EL (cell line): ENCODE measurements at regions not wholly inside any gene's neighbourhood (a gene's known extent, or its start where the extent isn't known, plus 50 kb on each side); places are given as distances from the start of the nearest gene placed in this dataset.
A peak's percentile ranks its signal among the peaks of the same experiment; 100 is the strongest.
"Not testable (repeated sequence)": the region's sequence is repeated elsewhere in the genome, so short reads cannot be mapped to it uniquely, and the experiment has no call there.

ENCODE experiments used
- DNase-seq: peaks from one replicate; pipeline ENCODE4 v3.0.0-alpha.2; 2016

DNA sequence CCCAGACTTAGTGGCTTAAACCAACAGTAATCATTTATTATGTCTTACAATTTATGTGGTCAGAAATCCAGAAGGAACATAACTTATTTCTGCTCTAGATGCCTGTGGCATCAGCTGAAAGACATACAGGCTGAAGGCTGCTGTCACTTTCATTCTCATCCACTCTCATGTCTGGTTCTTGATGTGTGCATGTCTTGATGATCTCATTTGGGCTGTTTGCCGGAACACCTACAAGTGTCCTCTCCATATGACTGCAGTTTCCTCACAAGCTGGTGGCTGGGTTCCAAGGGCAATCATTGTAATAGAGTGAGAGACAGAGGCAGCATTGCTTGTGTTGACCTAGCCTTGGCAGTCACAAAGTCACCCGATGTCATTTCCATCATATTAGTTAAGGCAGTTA, 1375.9 kb upstream of the RAG2 start:
- DNase-seq = no peak

DNA sequence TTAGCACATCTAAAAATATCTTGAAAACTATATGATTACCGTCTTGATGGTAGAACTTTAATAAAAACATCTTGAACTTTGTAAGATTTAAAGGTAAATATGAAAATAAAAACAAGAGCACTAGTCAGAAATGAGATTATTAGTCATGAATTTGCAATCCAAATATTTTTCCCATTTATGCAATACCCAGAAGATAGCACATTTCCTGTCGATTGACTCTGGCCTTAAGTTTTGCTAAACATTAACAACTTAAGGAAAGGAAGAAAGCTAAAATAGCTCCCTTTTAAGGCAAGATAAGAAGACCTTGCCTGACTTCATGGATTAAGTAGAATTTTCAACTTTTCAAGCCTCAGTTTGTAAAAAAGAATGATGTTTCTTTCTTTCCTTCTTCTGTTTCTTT, 1374.7 kb upstream of the RAG2 start:
- DNase-seq = peak; percentile 43

DNA sequence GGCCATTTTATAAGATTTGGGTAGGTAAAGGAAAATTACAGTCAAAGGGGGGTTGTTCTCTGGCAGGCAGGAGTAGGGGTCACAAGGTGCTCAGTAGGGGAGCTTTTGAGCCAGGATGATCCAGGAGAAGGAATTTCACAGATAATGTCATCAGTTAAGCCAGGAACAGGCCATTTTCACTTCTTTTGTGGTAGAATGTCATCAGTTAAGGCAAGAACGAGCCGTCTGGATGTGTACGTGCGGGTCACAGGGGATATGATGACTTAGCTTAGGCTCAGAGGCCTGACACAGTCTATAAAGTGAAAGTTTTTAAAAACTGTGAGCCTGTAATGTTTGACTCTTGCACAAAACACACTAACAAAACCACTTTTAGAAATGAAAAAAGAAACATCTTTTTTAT, 1371.3 kb upstream of the RAG2 start:
- not testable (repeated sequence) for DNase-seq

DNA sequence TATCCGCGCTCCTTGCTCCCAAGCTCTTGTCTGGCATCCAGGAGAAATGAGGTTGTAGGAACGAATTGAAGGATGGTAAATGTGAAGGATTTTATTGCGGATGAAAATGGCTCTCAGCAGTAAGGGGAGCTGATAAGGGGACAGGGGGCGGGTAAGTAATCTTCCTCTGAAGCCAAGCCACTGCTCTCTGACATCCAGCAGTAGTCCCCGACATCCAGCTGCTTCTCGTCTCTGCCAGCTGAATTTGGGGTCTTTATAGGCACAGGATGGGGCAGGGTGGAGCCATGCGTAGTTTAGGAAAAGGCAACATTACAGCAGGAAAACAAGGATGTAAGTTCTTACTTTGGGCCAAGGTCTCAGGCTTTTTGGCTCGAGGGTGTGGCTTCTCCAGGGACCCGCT, 1370.1 kb upstream of the RAG2 start:
- DNase-seq = no peak

DNA sequence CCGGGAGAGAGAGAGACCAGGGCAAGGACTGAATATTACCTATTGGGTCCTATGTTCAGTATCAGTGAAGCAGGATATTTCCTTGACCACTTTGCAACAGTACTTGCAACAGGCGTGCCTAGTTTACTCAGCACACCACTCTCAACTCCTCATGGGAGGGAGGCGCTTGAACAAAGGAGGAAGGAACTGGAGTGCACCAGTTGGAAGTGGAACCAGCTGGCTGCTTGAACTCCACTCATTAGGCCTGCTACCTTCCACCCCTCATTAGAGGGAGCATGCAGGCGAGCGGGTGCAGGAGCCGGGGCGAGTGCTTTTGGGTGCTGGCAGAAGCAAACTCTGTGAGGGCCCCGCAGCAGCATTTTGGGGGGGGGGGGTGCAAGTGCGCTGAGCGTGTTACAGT, 1369.6 kb upstream of the RAG2 start:
- no peak for DNase-seq

DNA sequence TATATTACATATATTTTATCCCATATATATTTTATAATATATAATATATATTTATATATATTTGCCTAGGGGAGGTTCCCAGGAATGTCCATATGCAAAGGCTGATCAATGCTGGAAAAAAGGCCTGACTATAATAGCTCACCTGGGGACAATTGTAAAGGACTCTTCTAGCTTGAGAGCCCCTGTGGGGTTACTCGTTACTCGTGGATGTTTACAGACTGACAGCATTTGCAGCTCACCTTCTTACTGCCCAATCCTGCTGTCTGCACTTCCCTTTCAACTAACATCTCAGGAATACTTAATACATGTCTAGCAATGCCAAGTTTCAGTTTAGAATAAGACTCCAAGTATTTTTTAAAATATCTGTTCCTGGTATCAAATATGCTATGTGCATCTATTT, 1365.4 kb upstream of the RAG2 start:
- no peak for DNase-seq

DNA sequence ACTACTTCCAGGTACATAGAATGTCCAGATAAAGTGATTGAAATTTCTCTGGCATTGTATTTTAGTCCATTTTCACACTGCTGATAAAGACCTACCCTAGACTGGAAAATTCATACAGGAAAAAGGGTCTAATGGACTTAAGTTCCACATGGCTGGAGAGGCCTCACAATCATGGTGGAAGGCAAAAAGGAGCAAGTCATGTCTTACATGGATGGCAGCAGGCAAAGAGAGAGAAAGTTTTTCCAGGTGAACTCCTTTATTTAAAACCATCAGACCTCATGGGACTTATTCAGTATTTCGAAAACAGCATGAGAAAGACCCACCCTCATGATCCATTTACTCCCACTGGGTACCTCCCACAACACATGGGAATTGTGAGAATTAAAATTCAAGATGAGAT, 1359.7 kb upstream of the RAG2 start:
- no peak for DNase-seq

DNA sequence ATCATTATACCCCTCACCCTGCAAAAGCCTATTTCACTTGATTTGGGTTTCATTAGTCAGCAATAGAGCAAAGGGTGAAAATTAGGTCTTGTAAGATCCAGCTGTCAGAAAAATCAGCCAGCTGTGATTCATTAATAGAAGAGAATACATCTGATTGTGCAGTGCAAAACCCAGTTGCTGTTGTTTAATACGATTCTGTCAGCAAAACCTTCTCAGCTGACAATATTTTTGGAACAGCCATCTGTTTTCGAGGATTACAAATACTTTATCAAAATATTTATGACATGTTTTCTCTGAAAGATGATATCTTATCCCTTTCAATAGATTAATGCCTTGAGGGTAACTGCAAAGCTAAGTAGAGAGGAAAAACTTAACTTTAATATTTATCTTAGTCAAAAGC, 1354.0 kb upstream of the RAG2 start:
- no peak for DNase-seq

DNA sequence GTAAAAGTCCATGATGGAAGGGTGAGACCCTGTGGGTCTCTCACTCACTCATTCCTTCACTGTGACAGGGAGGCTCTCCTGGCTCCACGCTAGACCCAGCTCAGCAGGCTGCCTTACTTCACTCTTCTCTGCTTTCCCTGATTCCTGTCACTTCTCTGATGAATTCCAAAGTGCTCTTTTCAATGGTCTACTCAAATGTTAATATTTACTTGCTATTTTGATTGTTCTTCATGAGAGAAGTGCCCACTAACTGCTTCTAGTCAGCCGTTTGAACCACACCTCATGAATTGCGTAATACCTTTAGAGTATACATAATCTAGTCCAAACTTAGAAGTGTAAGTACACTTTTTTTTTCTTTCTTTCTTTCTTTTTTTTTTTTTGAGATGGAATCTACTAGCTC, 1350.2 kb upstream of the RAG2 start:
- DNase-seq = no peak

DNA sequence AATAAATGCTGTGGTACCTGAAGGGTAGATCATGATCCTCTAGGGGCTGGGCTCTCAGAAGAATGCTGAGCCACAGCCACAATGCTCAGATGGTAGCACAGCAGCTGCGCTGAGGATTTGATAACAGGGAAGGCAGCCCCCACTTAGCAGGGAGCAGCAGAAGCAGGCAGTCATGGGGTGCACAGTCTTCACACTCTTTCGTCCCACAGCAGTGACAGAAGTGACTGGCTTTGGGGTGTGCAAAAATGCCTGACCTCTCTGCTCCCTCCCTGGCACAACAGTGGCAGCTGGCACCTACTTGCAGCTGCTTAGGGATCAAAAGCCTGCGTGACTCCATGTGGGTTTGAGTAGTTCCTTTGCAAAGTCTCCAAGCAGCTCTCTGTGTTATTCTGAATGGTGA, 1349.8 kb upstream of the RAG2 start:
- no peak for DNase-seq

DNA sequence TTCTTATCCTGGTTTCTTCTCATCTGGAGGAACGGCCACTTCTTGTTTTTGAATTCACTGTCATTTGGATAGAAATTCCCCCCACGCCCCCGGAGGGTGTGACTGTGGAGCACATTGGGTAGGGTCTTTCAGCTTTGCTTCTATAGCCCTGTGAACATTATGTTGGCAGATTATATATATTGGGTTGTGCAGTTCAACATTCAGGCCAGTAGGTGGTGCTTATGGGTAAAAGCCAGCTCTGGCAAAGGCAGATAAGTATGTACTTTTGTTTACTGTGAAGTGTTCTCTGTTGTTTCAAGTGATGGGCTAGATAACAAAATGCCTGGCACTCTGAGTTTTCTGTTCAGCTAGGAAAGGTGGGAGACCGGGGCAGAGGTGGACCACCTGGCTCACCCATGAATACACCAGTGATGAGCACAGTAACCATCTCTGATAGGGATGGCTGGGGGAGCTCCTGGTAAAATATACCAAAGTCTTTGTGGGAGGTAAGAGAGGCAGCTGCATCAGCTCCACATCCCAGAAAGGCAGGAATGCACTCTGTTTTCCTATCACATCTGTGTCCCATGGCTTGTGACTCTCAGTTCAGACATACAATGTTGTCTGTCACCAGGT, 1348.2 kb upstream of the RAG2 start:
- DNase-seq = peak; percentile 58

DNA sequence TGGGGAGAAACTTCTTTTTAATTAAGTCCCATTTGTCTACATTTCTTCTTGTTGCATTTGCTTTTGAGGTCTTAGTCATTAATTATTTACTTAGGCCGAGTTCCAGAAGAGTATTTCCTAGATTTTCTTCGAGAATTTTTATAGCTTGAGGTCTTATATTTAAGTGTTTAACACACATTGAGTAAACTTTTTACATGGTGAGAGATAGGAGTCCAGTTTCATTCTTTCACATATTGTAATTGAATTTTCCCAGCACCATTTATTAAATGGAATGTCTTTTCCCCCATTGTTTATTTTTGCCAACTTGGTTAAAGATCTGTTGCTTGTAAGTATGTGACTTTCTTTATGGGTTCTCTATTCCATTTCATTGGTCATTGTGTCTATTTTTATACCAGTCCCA, 1344.0 kb upstream of the RAG2 start:
- peak; percentile 28 for DNase-seq

DNA sequence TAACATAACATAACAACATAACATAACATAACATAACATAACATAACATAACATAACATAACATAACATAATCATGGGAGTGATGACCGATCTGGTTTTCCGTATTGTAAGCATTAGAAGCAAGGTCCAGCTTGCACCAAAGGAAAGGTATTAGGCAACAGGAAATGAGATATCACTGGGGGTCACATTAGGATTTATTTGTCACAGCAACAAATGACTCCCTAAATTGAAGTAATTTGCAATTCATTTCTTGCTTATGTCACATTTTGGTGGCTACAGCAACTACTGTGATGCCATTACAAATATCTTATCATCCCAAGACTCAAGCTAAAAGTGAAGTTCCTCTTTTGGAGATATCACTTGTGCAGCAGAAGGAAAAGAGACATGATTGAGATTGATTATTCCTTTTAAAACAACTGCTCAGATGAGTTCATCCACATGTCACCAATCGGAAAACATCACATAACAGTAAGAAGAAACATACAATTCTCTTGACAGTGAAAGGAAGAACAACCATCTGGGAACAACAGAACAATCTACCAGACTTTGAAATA, 1331.1 kb upstream of the RAG2 start:
- DNase-seq = no peak

DNA sequence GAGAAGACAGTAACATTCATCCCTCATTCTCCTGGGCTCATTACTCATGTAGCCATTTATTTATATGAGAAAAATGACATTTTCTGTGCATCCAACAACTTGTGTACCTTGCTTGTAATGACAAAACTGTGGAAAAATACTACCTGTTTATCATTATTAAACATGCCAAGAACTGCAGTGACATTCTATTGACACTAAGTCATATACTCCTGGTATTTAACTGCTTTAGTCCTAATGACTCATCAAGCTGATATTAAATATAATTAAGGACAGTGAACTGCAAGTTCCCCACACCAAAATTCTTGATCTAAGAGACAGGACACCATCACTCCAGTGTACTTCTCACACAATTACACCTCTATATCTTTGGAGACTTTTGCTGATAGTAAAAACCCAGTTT, 1328.7 kb upstream of the RAG2 start:
- peak; percentile 13 for DNase-seq

DNA sequence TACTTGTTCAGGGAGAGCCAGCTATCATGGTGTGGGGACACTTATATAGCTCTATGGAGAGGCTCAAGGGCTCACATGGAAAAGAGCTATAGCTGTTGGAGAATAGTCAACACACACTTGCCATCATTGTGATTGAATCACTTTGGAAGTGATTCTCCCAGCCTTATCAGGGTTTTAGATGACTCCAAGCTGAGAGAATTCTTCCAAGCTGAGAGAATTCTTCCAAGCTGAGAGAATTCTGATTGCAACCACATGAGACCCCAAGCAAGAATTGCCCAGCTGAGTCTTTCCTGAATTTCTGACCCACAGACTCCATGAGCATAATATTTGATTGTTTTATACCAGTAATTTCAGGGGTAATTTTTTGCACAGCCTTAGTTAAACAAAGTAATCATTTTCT, 1318.3 kb upstream of the RAG2 start:
- DNase-seq = peak; percentile 2

DNA sequence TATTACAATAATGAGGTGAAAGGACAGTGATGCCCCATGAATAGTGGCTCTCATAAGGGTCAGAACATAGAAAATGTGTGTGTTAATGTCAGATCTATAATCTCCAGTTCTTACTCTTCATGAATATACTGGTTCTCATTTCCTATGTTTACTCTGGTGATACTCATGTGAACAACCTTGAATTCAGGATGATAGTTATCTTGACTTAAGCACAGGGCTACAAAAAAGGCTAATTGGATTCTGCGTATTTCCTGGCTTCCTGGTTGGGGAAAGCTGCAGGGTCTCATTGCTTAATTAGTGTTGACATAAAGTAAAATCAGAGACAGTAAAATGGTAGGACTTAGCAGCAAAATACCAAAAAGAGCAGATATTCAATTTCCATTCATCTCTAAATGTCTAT, 1316.8 kb upstream of the RAG2 start:
- DNase-seq = no peak

DNA sequence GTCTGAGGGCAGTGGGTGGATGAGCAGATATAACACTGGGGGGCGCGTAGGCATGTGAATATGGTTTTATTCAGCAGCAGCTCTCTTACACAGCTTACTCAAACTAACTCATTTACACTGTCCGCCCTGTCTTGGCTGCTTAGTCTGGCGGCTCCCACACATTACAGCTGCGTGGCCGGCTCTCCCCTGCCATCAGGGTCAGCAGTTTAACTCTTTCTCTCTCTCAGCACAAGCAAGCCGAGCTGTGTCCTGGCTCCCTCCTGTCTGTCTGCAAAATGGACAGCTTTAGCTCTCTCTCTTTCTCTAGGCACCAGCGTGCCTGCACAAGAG, 1310.1 kb upstream of the RAG2 start:
- no peak for DNase-seq

DNA sequence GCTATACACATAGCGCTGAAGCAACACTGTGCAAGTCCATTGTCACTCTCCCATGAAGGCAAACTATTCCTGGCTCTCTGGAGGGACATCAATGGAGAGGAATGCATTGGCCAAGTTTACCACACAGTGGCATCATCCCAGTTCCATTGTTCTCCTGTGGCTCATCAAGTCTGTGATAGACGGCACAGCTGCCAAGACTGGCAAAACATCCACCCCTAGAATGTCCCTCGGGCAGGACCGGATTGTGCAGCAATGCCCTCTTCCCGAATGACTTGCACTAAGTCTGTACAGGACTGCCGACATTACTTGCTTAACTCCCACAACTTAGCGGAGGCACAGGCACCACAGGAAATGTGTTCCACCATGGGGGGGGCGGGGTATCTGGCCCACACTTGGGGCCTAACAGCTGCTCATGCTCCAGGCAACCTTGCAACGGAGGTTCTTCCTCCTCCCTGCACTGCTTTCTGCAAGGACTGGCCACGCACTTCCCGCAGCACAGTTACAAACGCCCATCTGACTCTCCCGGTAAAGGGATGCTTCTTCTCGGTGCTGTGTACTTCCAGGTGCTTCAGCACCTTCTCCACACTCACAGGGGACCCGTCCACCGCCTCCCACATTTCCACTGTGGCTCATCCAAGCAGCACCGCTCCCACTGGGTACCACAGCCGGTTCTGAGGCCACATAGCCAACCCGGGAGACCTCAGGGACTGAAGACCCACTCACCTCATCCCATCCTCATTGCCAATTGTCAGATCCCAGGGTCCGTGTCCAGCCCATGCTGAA, 1309.6 kb upstream of the RAG2 start:
- DNase-seq = no peak

DNA sequence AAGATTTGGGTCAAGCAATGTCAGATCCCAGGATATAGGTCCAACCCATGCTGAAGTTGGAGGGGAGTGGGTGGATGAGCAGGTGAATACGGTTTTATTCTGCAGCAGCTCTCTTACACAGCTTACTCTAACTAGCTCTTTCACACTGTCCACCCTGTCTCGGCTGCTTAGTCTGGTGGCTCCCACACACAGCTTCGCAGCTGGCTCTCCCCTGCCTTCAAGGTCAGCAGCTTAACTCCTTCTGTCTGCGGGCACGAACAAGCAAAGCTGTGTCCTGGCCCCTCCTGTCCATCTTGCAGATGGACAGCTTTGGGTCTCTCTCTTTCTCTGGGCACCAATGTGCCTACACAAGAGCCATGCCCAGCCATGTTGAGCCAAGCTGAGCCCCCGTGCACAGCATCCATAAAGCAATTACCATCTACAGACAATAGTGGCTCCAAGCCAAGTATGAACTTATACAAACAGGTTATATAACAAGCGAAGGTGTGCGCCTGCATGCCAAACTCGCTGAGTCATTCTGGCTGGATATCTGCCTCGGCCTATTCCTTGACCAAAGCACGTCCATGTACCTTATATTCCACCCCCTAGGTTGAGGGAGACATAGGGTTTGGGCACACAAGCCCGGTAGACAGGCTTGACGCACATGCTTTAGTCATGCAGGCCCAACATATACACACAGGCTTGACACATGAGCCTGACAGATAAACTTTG, 1307.8 kb upstream of the RAG2 start:
- no peak for DNase-seq

DNA sequence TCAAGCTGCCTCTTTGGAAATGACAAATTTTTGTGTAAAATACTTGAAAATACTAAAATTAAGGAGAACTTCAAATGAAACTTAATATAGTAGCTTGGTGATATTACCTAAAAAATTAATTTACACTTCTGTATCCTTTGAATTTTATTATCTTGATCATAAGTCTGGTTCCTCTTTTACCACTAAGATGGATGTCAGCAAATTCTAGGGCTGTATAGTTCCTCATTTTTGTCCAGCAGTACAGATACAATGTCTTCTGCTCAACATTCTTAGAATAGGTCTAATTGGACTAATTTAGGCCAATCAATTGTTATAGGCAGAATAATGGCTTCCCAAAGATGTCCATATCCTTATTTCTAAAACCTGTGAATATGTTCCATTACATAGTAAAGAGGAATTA, 1298.0 kb upstream of the RAG2 start:
- no peak for DNase-seq

DNA sequence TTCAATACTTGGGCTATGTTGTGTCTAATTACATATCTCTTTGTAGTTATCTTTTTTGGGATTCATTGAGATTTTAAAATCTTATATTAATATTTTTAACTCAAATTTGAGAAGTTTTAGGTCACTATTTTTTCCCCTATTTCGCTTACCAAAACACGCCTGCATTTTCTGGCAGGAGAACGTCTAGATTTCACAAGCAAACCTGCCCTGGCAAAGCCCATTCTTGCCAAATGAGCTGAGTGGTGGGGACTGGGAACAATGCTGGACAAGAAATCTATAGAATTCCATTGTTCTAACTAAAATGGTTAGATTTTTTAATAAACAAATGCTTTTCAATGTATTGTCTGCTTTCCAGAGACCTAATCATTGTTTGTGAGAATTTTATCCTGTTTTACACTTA, 1283.7 kb upstream of the RAG2 start:
- no peak for DNase-seq

DNA sequence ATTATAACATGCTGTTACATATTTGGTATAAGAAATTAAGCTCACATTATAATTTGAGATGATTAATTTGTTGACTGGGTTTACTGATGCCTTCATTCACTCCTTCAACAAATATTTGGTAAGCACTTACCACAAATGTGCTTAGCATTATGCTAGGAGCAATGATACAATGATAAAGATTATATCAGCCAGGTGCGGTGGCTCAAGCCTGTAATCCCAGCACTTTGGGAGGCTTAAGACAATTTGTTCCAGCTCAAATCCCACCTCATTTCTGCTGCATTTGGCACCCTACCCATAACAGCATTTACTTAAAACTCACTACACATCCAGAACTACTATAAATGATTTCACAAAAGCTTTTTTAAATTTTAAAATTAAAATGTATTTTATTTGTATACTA, 1263.6 kb upstream of the RAG2 start:
- no peak for DNase-seq

DNA sequence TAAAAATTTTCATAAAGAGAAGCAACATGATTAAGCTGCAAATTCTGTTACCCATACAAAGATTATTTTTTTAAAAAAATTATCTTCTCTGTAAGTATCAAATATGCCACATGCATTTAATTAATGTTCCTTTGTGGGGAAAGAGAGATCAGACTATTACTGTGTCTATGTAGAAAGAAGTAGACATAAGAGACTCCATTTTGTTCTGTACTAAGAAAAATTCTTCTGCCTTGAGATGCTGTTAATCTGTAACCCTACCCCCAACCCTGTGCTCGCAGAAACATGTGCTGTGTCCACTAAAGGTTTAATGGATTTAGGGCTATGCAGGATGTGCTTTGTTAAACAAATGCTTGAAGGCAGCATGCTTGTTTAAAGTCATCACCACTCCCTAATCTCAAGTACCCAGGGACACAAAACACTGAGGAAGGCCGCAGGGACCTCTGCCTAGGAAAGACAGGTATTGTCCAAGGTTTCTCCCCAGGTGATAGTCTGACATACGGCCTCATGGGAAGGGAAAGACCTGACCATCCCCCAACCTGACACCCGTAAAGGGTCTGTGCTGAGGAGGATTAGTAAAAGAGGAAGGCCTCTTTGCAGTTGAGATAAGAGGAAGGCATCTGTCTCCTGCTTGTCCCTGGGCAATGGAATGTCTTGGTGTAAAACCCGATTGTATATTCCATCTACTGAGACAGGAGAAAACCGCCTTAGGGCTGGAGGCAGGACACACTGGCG, 1260.9 kb upstream of the RAG2 start:
- not testable (repeated sequence) for DNase-seq

DNA sequence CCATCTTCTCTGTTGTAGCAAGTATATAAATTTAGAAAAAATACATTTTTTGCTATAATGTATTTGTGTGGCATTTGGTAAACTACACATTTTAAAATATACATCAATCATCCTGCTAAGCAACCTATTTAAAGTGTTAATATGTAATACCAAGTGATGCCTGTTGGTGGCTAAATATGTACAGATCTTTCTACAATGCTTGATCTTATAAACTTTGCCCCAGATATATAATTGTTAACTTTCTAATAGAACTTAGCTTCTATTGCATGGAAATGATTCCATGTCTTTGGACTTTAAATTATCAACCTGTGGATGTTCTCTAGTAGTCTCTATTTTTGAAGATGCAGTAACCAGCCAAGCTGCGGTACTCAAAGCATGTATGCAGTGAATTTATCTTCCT, 1260.4 kb upstream of the RAG2 start:
- DNase-seq = no peak
